ENCODE measurements at regions not wholly inside any gene's neighbourhood (a gene's known extent, or its start where the extent isn't known, plus 50 kb on each side); places are given as distances from the start of the nearest gene placed in this dataset.

- Histone ChIP-seq H3K9me3 (no peaks in the 10 kb centered on the region), H3K27ac (no peak overlapping the region), H3K4me1 (no peaks in the 10 kb centered on the region), H3K4me3 (no peak overlapping the region), H3K27me3 (no peaks in the 10 kb centered on the region), H3K36me3 (no peaks in the 10 kb centered on the region)
- no peak for DNase-seq
- no peak for TF ChIP-seq CTCF (IDR thresholded peaks at IDR 0.05)
- TF ChIP-seq POLR2A (IDR thresholded peaks at IDR 0.05) = no peak
Measured at GRCh38 chr7:92925876-92926696, 89.7 kb upstream of the CDK6 start.

GRCh38 chr7:92924800-92925199, 88.4 kb upstream of the CDK6 start:
- H3K4me3 ChIP-seq = no peak overlapping the region
- H3K36me3 ChIP-seq = no peaks in the 10 kb centered on the region
- no peak for TF ChIP-seq POLR2A (IDR thresholded peaks at IDR 0.05)
- TF ChIP-seq CTCF (IDR thresholded peaks at IDR 0.05) = no peak
- no peak for DNase-seq
- no peak overlapping the region for H3K27ac ChIP-seq
- H3K4me1 ChIP-seq = no peaks in the 10 kb centered on the region
- no peaks in the 10 kb centered on the region for H3K27me3 ChIP-seq
- no peaks in the 10 kb centered on the region for H3K9me3 ChIP-seq

- H3K4me1 ChIP-seq = no peaks in the 10 kb centered on the region
- DNase-seq = no peak
- H3K27me3 ChIP-seq = no peaks in the 10 kb centered on the region
- no peak for TF ChIP-seq CTCF (IDR thresholded peaks at IDR 0.05)
- no peak for TF ChIP-seq POLR2A (IDR thresholded peaks at IDR 0.05)
- H3K9me3 ChIP-seq = no peaks in the 10 kb centered on the region
- no peak overlapping the region for H3K4me3 ChIP-seq
- H3K27ac ChIP-seq = no peak overlapping the region
- H3K36me3 ChIP-seq = no peaks in the 10 kb centered on the region
Measured at GRCh38 chr7:92917230-92917629, 80.9 kb upstream of the CDK6 start.

- Histone ChIP-seq H3K27me3 (no peaks in the 10 kb centered on the region), H3K27ac (no peak overlapping the region), H3K36me3 (no peaks in the 10 kb centered on the region), H3K4me3 (no peak overlapping the region), H3K4me1 (no peaks in the 10 kb centered on the region), H3K9me3 (no peaks in the 10 kb centered on the region)
- TF ChIP-seq CTCF (IDR thresholded peaks at IDR 0.05) (no peak), POLR2A (IDR thresholded peaks at IDR 0.05) (no peak)
- DNase-seq = no peak
Measured at GRCh38 chr7:92916770-92917224, 80.4 kb upstream of the CDK6 start.

GRCh38 chr7:92915348-92915747, 79.0 kb upstream of the CDK6 start:
- DNase-seq = no peak
- Histone ChIP-seq H3K27ac (no peak overlapping the region), H3K4me3 (no peak overlapping the region), H3K27me3 (no peaks in the 10 kb centered on the region), H3K36me3 (no peaks in the 10 kb centered on the region), H3K4me1 (no peaks in the 10 kb centered on the region), H3K9me3 (no peaks in the 10 kb centered on the region)
- TF ChIP-seq POLR2A (IDR thresholded peaks at IDR 0.05) (no peak), CTCF (IDR thresholded peaks at IDR 0.05) (no peak)
